ENCODE measurements at regions not wholly inside any gene's neighbourhood (a gene's known extent, or its start where the extent isn't known, plus 50 kb on each side); places are given as distances from the start of the nearest gene placed in this dataset.

GRCh38 chr11:42490506-42490905 lies 821.3 kb upstream of the API5 start:
- no peak for DNase-seq (ENCODE audit: low read depth)

DNA sequence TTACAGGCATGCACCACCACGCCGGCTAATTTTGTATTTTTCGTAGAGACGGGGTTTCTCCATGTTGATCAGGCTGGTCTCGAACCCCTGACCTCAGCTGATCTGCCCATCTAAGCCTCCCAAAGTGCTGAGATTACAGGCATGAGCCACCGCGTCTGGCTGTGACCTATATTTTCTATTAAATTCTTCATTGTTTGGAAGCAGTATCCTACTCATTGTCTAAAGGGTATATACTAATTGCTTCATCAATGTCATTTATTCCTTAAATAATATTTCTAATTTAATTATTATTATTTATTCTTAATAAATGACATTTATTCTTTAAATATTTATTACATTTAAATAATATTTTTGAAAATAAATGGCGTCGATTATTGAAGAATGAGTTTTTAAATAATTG lies 817.3 kb upstream of the API5 start:
- no peak for DNase-seq (ENCODE audit: low read depth)

DNA sequence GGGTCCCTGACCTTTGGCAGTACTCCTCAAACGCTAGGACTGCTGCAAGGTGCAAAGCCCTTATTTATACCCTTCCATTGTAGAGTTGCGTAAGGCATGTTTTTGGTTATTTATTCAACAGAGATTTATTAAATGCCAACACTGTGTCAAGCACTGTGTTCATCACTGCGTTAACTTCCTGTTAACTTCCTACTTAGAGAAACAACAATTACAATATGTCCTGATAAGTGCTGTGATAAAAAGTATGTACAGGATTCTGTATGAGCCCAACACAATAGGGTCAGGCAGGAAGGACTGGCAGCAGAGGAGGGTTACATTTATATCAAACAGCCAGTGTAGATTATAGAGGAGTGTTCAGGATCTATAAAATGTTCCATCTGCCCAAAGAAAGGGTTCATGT lies 812.8 kb upstream of the API5 start:
- DNase-seq (ENCODE audit: low read depth) = no peak

- DNase-seq (ENCODE audit: low read depth) = no peak
Measured at GRCh38 chr11:42502151-42502550, 809.6 kb upstream of the API5 start.

- DNase-seq (ENCODE audit: low read depth) = no peak
Measured at GRCh38 chr11:42521994-42522393, 789.8 kb upstream of the API5 start.

DNA sequence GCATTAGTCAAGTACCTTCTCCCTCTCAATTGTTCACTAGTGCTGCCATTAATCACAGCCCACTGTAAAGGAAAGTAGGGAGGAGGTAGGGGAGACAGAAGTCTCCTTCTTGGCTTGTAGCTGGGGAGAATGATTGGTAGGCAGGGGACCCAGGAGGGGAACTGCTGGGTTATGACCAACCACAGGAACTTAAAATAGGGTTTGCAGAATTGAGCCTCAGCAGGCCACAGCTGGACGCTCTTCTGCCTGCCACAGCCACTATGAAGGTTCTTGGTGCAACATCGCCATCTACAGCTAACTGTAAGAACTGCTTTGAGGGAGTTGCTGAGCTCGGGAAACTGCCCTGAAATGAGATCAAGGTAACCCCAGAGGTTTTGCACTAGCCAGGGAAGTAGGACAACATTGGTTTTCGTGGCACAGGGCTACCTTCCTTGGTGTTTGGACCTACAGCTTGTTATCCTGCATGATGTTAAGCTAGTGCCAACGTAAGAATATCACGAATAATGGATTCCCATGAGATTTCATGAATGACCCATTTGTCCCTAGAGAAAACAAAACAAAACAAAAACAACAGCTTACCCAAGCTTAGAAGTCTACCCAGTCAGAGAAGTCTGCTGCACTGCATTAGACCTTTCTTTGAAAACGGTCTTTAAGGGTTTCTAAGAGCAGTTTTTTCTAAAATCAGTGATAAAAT lies 787.1 kb upstream of the API5 start:
- peak; percentile 8 for DNase-seq (ENCODE audit: low read depth)

DNA sequence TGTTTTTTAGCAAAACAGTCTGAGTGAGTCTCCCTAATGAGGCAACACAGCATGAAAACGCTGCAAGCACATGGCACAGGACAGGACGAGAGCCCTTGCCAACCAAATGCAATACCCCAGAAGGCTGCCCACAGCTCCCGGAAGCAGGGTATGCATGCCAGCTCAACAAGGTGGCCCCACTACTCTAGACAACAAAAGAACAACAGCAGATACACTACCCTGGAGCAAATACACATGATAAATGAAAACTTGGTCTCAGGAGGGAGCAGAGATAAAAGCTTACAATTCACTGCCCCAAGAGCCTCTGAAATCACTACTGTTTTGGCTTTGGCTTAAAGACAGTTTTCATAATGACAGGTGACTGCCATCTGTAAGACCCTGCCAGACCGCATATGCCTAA lies 785.4 kb upstream of the API5 start:
- DNase-seq (ENCODE audit: low read depth) = no peak

DNA sequence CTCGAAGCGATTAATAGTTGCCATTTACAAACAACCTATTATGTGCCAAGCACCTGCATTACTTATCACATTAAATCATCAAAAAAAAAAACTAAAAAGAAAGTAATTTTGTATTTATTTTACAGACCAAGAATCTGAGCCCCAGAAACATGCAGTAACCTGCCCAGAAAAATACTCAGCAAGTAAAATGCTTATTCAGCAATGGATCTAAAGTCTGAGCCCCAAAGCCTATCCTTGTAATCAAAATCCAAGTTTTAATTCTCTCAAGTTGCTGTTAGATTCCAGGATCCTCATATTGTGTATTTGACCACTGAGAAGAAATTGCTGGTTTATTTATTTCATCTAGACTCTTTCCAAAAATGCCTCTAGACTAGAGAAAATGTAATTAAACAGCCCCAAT lies 783.3 kb upstream of the API5 start:
- no peak for DNase-seq (ENCODE audit: low read depth)

- DNase-seq (ENCODE audit: low read depth) = no peak
Measured at GRCh38 chr11:42528911-42529310, 782.9 kb upstream of the API5 start.

GRCh38 chr11:42536611-42537360 lies 775.0 kb upstream of the API5 start:
- DNase-seq (ENCODE audit: low read depth) = no peak

DNA sequence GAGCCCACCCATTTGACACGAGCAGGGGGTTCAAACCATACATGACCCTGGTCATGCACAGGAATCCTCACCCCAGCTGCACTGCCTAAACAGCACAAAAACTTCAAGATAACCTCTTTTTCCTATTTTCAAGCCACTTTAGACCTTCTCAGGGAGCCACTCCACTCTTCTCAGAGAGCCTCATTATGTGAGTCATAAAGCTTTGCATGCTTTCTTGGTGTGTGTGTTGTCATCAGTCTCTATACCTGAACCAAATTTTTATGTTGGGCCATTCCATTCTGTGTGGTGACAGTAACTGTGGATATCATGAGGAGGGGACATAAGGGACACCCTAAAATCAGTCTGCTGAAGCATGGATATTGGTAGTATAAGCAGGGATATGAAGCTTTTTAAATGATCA lies 769.5 kb upstream of the API5 start:
- no peak for DNase-seq (ENCODE audit: low read depth)

GRCh38 chr11:42543844-42544419 lies 767.9 kb upstream of the API5 start:
- DNase-seq (ENCODE audit: low read depth) = no peak

- DNase-seq (ENCODE audit: low read depth) = no peak
Measured at GRCh38 chr11:42544726-42545125, 767.1 kb upstream of the API5 start.

- DNase-seq (ENCODE audit: low read depth) = no peak
Measured at GRCh38 chr11:42545954-42546353, 765.8 kb upstream of the API5 start.

- DNase-seq (ENCODE audit: low read depth) = no peak
Measured at GRCh38 chr11:42552786-42553185, 759.0 kb upstream of the API5 start.

GRCh38 chr11:42555190-42555589 lies 756.6 kb upstream of the API5 start:
- DNase-seq (ENCODE audit: low read depth) = no peak

- DNase-seq (ENCODE audit: low read depth) = no peak
Measured at GRCh38 chr11:42571131-42571877, 740.5 kb upstream of the API5 start.

DNA sequence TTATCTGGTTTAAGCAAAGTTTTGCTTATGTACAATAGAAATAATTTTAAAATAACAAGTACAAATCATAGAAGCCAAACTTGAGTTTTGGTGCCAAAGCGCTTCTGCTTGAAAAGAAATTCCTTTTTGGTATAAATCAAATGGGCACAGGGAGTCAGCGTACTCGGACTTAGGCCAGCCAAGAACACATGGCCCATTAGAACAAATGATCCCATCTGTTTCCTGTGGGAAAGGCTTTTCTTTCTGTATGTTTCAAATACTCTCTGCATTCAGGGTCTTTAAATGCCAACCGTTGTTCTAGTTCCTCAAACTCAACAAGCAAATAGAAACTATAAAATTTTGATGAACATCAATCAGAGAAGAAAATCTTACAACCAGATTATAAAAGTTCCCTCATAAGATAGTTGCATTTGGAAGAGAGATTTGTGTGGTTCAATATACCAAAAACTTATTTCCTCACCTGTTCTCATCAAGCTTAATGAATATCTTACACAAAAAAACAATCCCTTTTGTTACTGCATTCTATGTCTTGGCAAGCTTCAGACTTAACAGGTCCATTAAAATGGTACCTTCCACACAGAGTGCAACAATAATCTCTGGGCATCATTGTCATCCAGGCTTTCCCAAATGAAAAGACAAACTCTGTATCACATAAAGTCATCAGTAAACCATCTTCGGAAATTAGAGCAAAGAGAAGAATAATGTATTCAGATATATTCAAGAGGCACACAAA lies 739.8 kb upstream of the API5 start:
- DNase-seq (ENCODE audit: low read depth) = no peak

- no peak for DNase-seq (ENCODE audit: low read depth)
Measured at GRCh38 chr11:42576318-42576717, 735.5 kb upstream of the API5 start.

DNA sequence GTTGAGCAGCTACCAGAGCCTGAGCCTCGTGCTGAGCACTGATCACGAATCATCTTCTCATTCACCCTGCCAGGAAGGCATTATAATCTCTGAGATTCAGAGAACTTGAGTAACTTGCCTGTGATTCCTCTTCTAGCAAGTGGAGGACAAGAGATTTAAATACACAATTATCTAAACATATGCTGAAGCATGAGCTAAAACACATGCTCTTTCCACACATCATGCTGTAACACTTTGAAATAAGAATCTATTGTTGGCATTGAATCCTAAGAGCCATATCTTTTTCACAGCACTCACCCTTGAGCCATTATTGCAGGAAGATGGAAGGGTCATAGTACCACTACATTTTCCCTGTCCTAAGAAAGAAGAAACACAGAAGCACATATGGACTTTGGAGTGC lies 722.5 kb upstream of the API5 start:
- DNase-seq (ENCODE audit: low read depth) = no peak

GRCh38 chr11:42591841-42592240 lies 720.0 kb upstream of the API5 start:
- no peak for DNase-seq (ENCODE audit: low read depth)

GRCh38 chr11:42593441-42593840 lies 718.4 kb upstream of the API5 start:
- DNase-seq (ENCODE audit: low read depth) = no peak

Measured in ELR (cell line).